PC-3 (cell line): ENCODE measurements at regions not wholly inside any gene's neighbourhood (a gene's known extent, or its start where the extent isn't known, plus 50 kb on each side); places are given as distances from the start of the nearest gene placed in this dataset.
A peak's percentile ranks its signal among the peaks of the same experiment; 100 is the strongest.

Source experiments
- ATAC-seq: fragments of 200-7000 bp; cut with Tn5 transposase; 2 replicates; pipeline ENCODE4 v1.9.1; 2020; ENCODE audit warnings: mild to moderate bottlenecking, moderate library complexity
- BruUV-seq: library from RNA; stranded (reverse); fragments of 400-500 nt; replicated peaks from 2 replicates; lab custom pipeline; 2021; lab: Mats Ljungman, UMichigan
- CTCF ChIA-PET: fragments of 300-600 bp; sonication (Branson Sonifier 250); formaldehyde crosslinking; loops from one replicate; lab custom pipeline; 2022; ENCODE audit warnings: antibody characterized with exemption; lab: Charles Lee
- POLR2A ChIA-PET: fragments of 300-600 bp; sonication (Branson Sonifier 250); formaldehyde crosslinking; loops from one replicate; lab custom pipeline; 2022; ENCODE audit warnings: antibody characterized with exemption; ENCODE audit not compliant: unreplicated experiment; lab: Charles Lee
- DNase-seq: peaks from one replicate; pipeline ENCODE4 v3.0.0-alpha.2; 2015
- H2AFZ ChIP-seq: fragments of 300-600 bp; sonication (generic); 2 replicates; pipeline ENCODE4 v1.6.0; 2016; ENCODE audit warnings: antibody characterized with exemption, low read length
- H3F3A ChIP-seq: fragments of 300-600 bp; sonication (generic); one replicate; pipeline ENCODE4 v1.6.0; 2017; ENCODE audit warnings: antibody characterized with exemption, low read length, control low read depth, mild to moderate bottlenecking; ENCODE audit not compliant: unreplicated experiment
- H3K27ac ChIP-seq: fragments of 300-600 bp; sonication (generic); 2 replicates; pipeline ENCODE4 v1.5.1; 2016; ENCODE audit warnings: mild to moderate bottlenecking, low read length
- H3K27me3 ChIP-seq: fragments of 300-600 bp; sonication (generic); 2 replicates; pipeline ENCODE4 v1.6.1; 2016; ENCODE audit warnings: low read length, mixed read lengths
- H3K36me3 ChIP-seq: fragments of 300-600 bp; sonication (generic); 2 replicates; pipeline ENCODE4 v1.6.1; 2016; ENCODE audit warnings: low read depth, mixed run types, low read length, mixed read lengths
- H3K4me1 ChIP-seq: fragments of 300-600 bp; sonication (generic); 2 replicates; pipeline ENCODE4 v1.5.1; 2016; ENCODE audit warnings: low read length; ENCODE audit not compliant: insufficient read depth
- H3K4me2 ChIP-seq: fragments of 300-600 bp; sonication (generic); 2 replicates; pipeline ENCODE4 v1.6.0; 2016; ENCODE audit warnings: low read length
- H3K4me3 ChIP-seq: fragments of 300-600 bp; sonication (generic); 2 replicates; pipeline ENCODE4 v1.5.1; 2016; ENCODE audit warnings: mild to moderate bottlenecking, low read length, mixed read lengths
- H3K79me2 ChIP-seq: fragments of 300-600 bp; sonication (generic); 2 replicates; pipeline ENCODE4 v1.6.1; 2017; ENCODE audit warnings: low read length, mixed read lengths
- H3K9ac ChIP-seq: fragments of 300-600 bp; sonication (generic); 2 replicates; pipeline ENCODE4 v1.6.0; 2016; ENCODE audit warnings: mild to moderate bottlenecking, low read length
- H3K9me2 ChIP-seq: fragments of 300-600 bp; sonication (generic); replicated peaks from 2 replicates; pipeline ENCODE4 v1.6.1; 2016; ENCODE audit warnings: mixed run types, low read length, mixed read lengths
- H3K9me3 ChIP-seq: fragments of 300-600 bp; sonication (generic); 2 replicates; pipeline ENCODE4 v1.6.1; 2016; ENCODE audit warnings: low read length, mixed read lengths
- H4K20me1 ChIP-seq: fragments of 300-600 bp; sonication (generic); 2 replicates; pipeline ENCODE4 v1.6.1; 2016; ENCODE audit warnings: low read length, mixed read lengths
- CTCF ChIP-seq: fragments of 300-600 bp; sonication (generic); conservative IDR thresholded peaks from 2 replicates; pipeline ENCODE4 v1.5.1; 2017; ENCODE audit warnings: antibody characterized with exemption, low read depth, mild to moderate bottlenecking, low read length
- EZH2 ChIP-seq: fragments of 300-600 bp; sonication (generic); IDR thresholded peaks from one replicate; pipeline ENCODE4 v1.6.1; 2017; ENCODE audit warnings: antibody characterized with exemption, mild to moderate bottlenecking, low read length; ENCODE audit not compliant: unreplicated experiment
- EZH2phosphoT487 ChIP-seq: fragments of 300-600 bp; sonication (generic); IDR thresholded peaks from 2 replicates; pipeline ENCODE4 v1.6.1; 2018; ENCODE audit warnings: mild to moderate bottlenecking, antibody characterized with exemption, low read length, borderline replicate concordance
- intact Hi-C: fragments of 100-400 bp; cut with micrococcal nuclease; formaldehyde crosslinking; loops from 2 replicates; pipeline ENCODE4 v1.9.0; 2023

GRCh38 chr1:25148673-25149300, 83.5 kb downstream of the SYF2 start:
- DNase-seq, result peak; percentile 27
- Histone ChIP-seq H3K9me3 (no peaks in the 10 kb centered on the region), H3F3A (no peaks in the 10 kb centered on the region), H3K4me2 (no peak overlapping the region), H3K27me3 (peaks cover 60% of the 10 kb centered on the region), H4K20me1 (no peaks in the 10 kb centered on the region), H3K4me1 (no peaks in the 10 kb centered on the region), H3K79me2 (no peaks in the 10 kb centered on the region), H3K36me3 (no peaks in the 10 kb centered on the region), H2AFZ (no peak overlapping the region), H3K4me3 (no peak overlapping the region), H3K9me2 (no peaks in the 10 kb centered on the region), H3K27ac (no peak overlapping the region), H3K9ac (no peak overlapping the region)
- TF ChIP-seq EZH2phosphoT487, result no peak
- peak; percentile 59 for TF ChIP-seq CTCF
- intact Hi-C loops, result no loop called here
- 0 out of 2 replicates have a peak, but pooled peaks have one; percentile 29 for ATAC-seq
- CTCF ChIA-PET, result no interaction called here
- POLR2A ChIA-PET, result no interaction called here
- no TSS peak for BruUV-seq

- ChIA-PET POLR2A (no interaction called here), CTCF (no interaction called here)
- no peak overlapping the region for H3K4me3 ChIP-seq
- H3K79me2 ChIP-seq, result no peaks in the 10 kb centered on the region
- H3K36me3 ChIP-seq, result no peaks in the 10 kb centered on the region
- no peaks in the 10 kb centered on the region for H3F3A ChIP-seq
- H3K27ac ChIP-seq, result no peak overlapping the region
- no peak for TF ChIP-seq CTCF
- TF ChIP-seq EZH2, result no peak
- no peak for TF ChIP-seq EZH2phosphoT487
- H3K4me2 ChIP-seq, result no peak overlapping the region
- H3K4me1 ChIP-seq, result no peaks in the 10 kb centered on the region
- H2AFZ ChIP-seq, result no peak overlapping the region
- no TSS peak for BruUV-seq
- H3K9me2 ChIP-seq, result no peaks in the 10 kb centered on the region
- no peak overlapping the region for H3K9ac ChIP-seq
- ATAC-seq, result no peak
- DNase-seq, result no peak
- no peaks in the 10 kb centered on the region for H3K9me3 ChIP-seq
- H3K27me3 ChIP-seq, result peaks cover 51% of the 10 kb centered on the region
- intact Hi-C loops, result no loop called here
- no peaks in the 10 kb centered on the region for H4K20me1 ChIP-seq
Measured at GRCh38 chr1:25146451-25146855, 85.8 kb downstream of the SYF2 start.

- Histone ChIP-seq H3K4me2 (no peak overlapping the region), H3K9me2 (no peaks in the 10 kb centered on the region), H3F3A (no peaks in the 10 kb centered on the region), H3K4me1 (no peaks in the 10 kb centered on the region), H3K4me3 (no peak overlapping the region), H2AFZ (no peak overlapping the region), H3K9me3 (no peaks in the 10 kb centered on the region), H3K27ac (no peak overlapping the region), H3K36me3 (no peaks in the 10 kb centered on the region), H3K79me2 (no peaks in the 10 kb centered on the region), H4K20me1 (no peaks in the 10 kb centered on the region), H3K27me3 (peaks cover 47% of the 10 kb centered on the region), H3K9ac (no peak overlapping the region)
- no peak for DNase-seq
- intact Hi-C loops, result no loop called here
- TF ChIP-seq EZH2phosphoT487, result no peak
- no peak for TF ChIP-seq CTCF
- TF ChIP-seq EZH2, result no peak
- ATAC-seq, result no peak
- ChIA-PET CTCF (no interaction called here), POLR2A (no interaction called here)
- no TSS peak for BruUV-seq
Measured at GRCh38 chr1:25145775-25146393, 86.4 kb downstream of the SYF2 start.
